ENCODE measurements at regions not wholly inside any gene's neighbourhood (a gene's known extent, or its start where the extent isn't known, plus 50 kb on each side); places are given as distances from the start of the nearest gene placed in this dataset.

GRCh38 chr15:88741046-88741445, 62.2 kb upstream of the ACAN start:
- ChIA-PET POLR2A (no interaction called here), CTCF (no interaction called here)
- no peak for DNase-seq (ENCODE audit: extremely low spot score)
- no peak for TF ChIP-seq CTCF (IDR thresholded peaks at IDR 0.05; ENCODE audit: control extremely low read depth, extremely low read depth, low read depth, missing control alignments)

GRCh38 chr15:88741671-88742070, 61.6 kb upstream of the ACAN start:
- DNase-seq (ENCODE audit: extremely low spot score) = no peak
- ChIA-PET POLR2A (no interaction called here), CTCF (no interaction called here)
- no peak for TF ChIP-seq CTCF (IDR thresholded peaks at IDR 0.05; ENCODE audit: control extremely low read depth, extremely low read depth, low read depth, missing control alignments)

DNA sequence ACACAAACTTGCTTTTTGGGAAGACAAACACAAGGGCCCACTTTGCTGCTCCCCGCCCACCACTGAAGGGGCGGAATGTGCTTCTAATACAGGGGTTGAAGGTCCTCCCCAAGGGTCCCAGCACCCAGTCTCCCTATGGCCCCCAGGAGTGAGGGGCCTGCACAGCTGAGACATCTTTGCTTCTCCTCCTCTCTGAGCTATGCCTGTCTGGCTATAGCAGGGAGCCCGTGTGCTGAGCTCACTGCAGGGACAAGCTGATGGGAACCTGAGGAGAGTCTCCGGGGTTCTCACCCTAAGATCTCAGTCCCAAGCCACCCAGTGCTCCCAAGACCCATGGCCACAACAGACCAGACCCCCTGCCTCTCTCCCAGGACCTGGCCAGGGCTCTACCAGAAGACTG, 61.1 kb upstream of the ACAN start:
- CTCF ChIA-PET = interaction anchor here (1.0 kb wide), 1 partner anchor 13 kb away, joined by 3 read pairs; no protein-coding TSS in a partner anchor
- no peak for TF ChIP-seq CTCF (IDR thresholded peaks at IDR 0.05; ENCODE audit: control extremely low read depth, extremely low read depth, low read depth, missing control alignments)

GRCh38 chr15:88744548-88745020, 58.7 kb upstream of the ACAN start:
- ChIA-PET POLR2A (no interaction called here), CTCF (no interaction called here)
- no peak for DNase-seq (ENCODE audit: extremely low spot score)
- no peak for TF ChIP-seq CTCF (IDR thresholded peaks at IDR 0.05; ENCODE audit: control extremely low read depth, extremely low read depth, low read depth, missing control alignments)

More for the DNA sequence above, 61.1 kb upstream of the ACAN start:
- no peak for DNase-seq (ENCODE audit: extremely low spot score)
- POLR2A ChIA-PET = no interaction called here

GRCh38 chr15:88745065-88745464, 58.2 kb upstream of the ACAN start:
- DNase-seq (ENCODE audit: extremely low spot score) = no peak
- POLR2A ChIA-PET = no interaction called here
- TF ChIP-seq CTCF (IDR thresholded peaks at IDR 0.05; ENCODE audit: control extremely low read depth, extremely low read depth, low read depth, missing control alignments) = no peak
- CTCF ChIA-PET = no interaction called here

DNA sequence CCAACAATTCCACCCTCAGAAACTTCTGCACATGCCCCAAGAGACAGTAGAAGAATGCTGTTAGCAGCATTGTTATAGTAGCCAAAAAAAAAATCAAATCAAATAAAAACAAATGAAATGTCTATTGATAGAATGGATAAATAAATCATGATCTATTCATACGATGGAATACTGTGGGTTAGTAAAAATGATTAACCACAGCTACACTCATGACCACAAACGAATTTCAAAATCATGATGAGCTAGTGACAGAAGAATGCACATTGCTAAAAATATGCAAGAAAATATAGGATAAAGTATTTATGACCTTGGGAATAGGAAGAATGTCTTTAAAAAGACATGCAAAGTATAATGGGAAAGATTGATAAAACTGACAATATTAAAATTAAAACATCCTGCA, 57.5 kb upstream of the ACAN start:
- DNase-seq (ENCODE audit: extremely low spot score) = no peak
- TF ChIP-seq CTCF (IDR thresholded peaks at IDR 0.05; ENCODE audit: control extremely low read depth, extremely low read depth, low read depth, missing control alignments) = no peak
- POLR2A ChIA-PET = no interaction called here
- CTCF ChIA-PET = no interaction called here

DNA sequence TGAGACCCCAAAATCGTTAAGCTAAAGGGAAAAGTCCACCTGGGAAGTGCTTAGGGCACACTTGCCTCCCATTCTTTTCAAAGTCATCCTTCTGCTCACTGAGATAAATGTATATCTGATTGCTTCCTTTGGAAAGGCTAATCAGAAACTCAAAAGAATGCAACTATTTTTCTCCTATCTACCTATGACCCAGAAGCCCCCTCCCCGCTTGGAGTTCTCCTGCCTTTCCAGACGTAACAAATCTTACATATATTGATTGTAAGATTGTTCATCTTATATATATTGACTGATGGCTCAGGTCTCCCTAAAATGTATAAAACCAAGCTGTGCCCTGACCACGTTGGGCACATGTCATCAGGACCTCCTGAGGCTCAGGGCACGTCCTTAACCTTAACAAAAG, 56.8 kb upstream of the ACAN start:
- no peak for DNase-seq (ENCODE audit: extremely low spot score)
- TF ChIP-seq CTCF (IDR thresholded peaks at IDR 0.05; ENCODE audit: control extremely low read depth, extremely low read depth, low read depth, missing control alignments) = no peak
- ChIA-PET POLR2A (no interaction called here), CTCF (no interaction called here)
